Immature natural killer cell (primary cell): ENCODE measurements at regions not wholly inside any gene's neighbourhood (a gene's known extent, or its start where the extent isn't known, plus 50 kb on each side); places are given as distances from the start of the nearest gene placed in this dataset.

ENCODE experiments used
- DNase-seq, 3 donors: peaks; one replicate each; pipeline ENCODE4 v3.0.0; 2022; ENCODE audit warnings: mixed read lengths in 1 of 3
- H3K27ac Mint-ChIP-seq, 6 donors: one replicate each; pipeline ENCODE4 v1.8.0; 2020; ENCODE audit warnings: mixed read lengths in 6 of 6, mild to moderate bottlenecking in 5 of 6, inconsistent platforms in 4 of 6, moderate library complexity in 3 of 6
- H3K27me3 Mint-ChIP-seq, 3 donors: one replicate each; pipeline ENCODE4 v1.8.0; 2020 to 2021; ENCODE audit warnings: low read depth in 3 of 3, mild to moderate bottlenecking in 3 of 3, mixed read lengths in 3 of 3, moderate library complexity in 3 of 3, inconsistent platforms in 1 of 3
- H3K36me3 Mint-ChIP-seq, 3 donors: one replicate each; pipeline ENCODE4 v1.8.0; 2020; ENCODE audit warnings: mixed read lengths in 3 of 3, inconsistent platforms in 2 of 3, mild to moderate bottlenecking in 2 of 3
- H3K4me1 Mint-ChIP-seq, 2 donors: one replicate each; pipeline ENCODE4 v1.8.0; 2020; ENCODE audit warnings: inconsistent platforms in 2 of 2, mild to moderate bottlenecking in 2 of 2, mixed read lengths in 2 of 2, moderate library complexity in 1 of 2
- H3K4me3 Mint-ChIP-seq, 5 donors: one replicate each; pipeline ENCODE4 v1.8.0; 2020; ENCODE audit warnings: mild to moderate bottlenecking in 5 of 5, mixed read lengths in 5 of 5, inconsistent platforms in 3 of 5, moderate library complexity in 3 of 5
- H3K9me3 Mint-ChIP-seq, 6 donors: one replicate each; pipeline ENCODE4 v1.8.0; 2020; ENCODE audit warnings: mild to moderate bottlenecking in 6 of 6, mixed read lengths in 6 of 6, inconsistent platforms in 4 of 6, moderate library complexity in 3 of 6

- H3K27me3 Mint-ChIP-seq, result no peaks in the 10 kb centered on the region
- peaks cover 0 to 5% (median 1%) of the 10 kb centered on the region in 6 donors for H3K9me3 Mint-ChIP-seq
- DNase-seq, result no peak
- H3K4me3 Mint-ChIP-seq, result no peak overlapping the region
- H3K27ac Mint-ChIP-seq, result no peak overlapping the region
- H3K4me1 Mint-ChIP-seq, result no peaks in the 10 kb centered on the region
- no peaks in the 10 kb centered on the region for H3K36me3 Mint-ChIP-seq
These were observed 281.2 kb upstream of the JAG1 start for GRCh38 chr20:10954908-10955580.

- no peaks in the 10 kb centered on the region for H3K4me1 Mint-ChIP-seq
- peaks cover 0 to 15% (median 2%) of the 10 kb centered on the region in 6 donors for H3K9me3 Mint-ChIP-seq
- no peak overlapping the region for H3K27ac Mint-ChIP-seq
- H3K36me3 Mint-ChIP-seq, result no peaks in the 10 kb centered on the region
- no peak for DNase-seq
- no peak overlapping the region for H3K4me3 Mint-ChIP-seq
- no peaks in the 10 kb centered on the region for H3K27me3 Mint-ChIP-seq
These were observed 284.5 kb upstream of the JAG1 start for GRCh38 chr20:10958279-10958678.

GRCh38 chr20:10960416-10960815 is 286.6 kb upstream of the JAG1 start:
- Mint-ChIP-seq H3K9me3 (peaks cover 0 to 15% (median 2%) of the 10 kb centered on the region in 6 donors), H3K27me3 (no peaks in the 10 kb centered on the region), H3K27ac (no peak overlapping the region), H3K4me3 (no peak overlapping the region), H3K4me1 (no peaks in the 10 kb centered on the region), H3K36me3 (no peaks in the 10 kb centered on the region)
- DNase-seq, result no peak

- Mint-ChIP-seq H3K9me3 (peaks cover 0 to 14% (median 2%) of the 10 kb centered on the region in 6 donors), H3K4me3 (no peak overlapping the region), H3K27me3 (no peaks in the 10 kb centered on the region), H3K4me1 (no peaks in the 10 kb centered on the region), H3K36me3 (no peaks in the 10 kb centered on the region), H3K27ac (no peak overlapping the region)
- no peak for DNase-seq
These were observed 288.0 kb upstream of the JAG1 start for GRCh38 chr20:10961651-10962288.

GRCh38 chr20:10962937-10963336 is 289.1 kb upstream of the JAG1 start:
- no peak for DNase-seq
- Mint-ChIP-seq H3K9me3 (peaks cover 0 to 10% (median under 1%) of the 10 kb centered on the region in 6 donors), H3K4me1 (no peaks in the 10 kb centered on the region), H3K27ac (no peak overlapping the region), H3K36me3 (no peaks in the 10 kb centered on the region), H3K4me3 (no peak overlapping the region), H3K27me3 (no peaks in the 10 kb centered on the region)

GRCh38 chr20:10963717-10964266 is 290.0 kb upstream of the JAG1 start:
- Mint-ChIP-seq H3K4me1 (no peaks in the 10 kb centered on the region), H3K27me3 (no peaks in the 10 kb centered on the region), H3K9me3 (peaks cover 0 to 10% (median under 1%) of the 10 kb centered on the region in 6 donors), H3K36me3 (no peaks in the 10 kb centered on the region), H3K4me3 (no peak overlapping the region), H3K27ac (no peak overlapping the region)
- DNase-seq, result no peak

GRCh38 chr20:10965936-10966470 is 292.2 kb upstream of the JAG1 start:
- Mint-ChIP-seq H3K4me3 (no peak overlapping the region), H3K4me1 (no peaks in the 10 kb centered on the region), H3K27me3 (no peaks in the 10 kb centered on the region), H3K27ac (no peak overlapping the region), H3K36me3 (no peaks in the 10 kb centered on the region), H3K9me3 (peaks cover 0 to 7% (median 4%) of the 10 kb centered on the region in 6 donors)
- DNase-seq, result no peak

GRCh38 chr20:10970109-10970508 is 296.3 kb upstream of the JAG1 start:
- Mint-ChIP-seq H3K9me3 (peaks cover 0 to 10% (median 5%) of the 10 kb centered on the region in 6 donors), H3K27ac (no peak overlapping the region)

GRCh38 chr20:10971096-10971495 is 297.3 kb upstream of the JAG1 start:
- Mint-ChIP-seq H3K27ac (no peak overlapping the region), H3K36me3 (no peaks in the 10 kb centered on the region), H3K9me3 (peaks cover 0 to 10% (median 5%) of the 10 kb centered on the region in 6 donors), H3K4me3 (no peak overlapping the region), H3K27me3 (peaks cover 0 to 2% (median 0%) of the 10 kb centered on the region in 3 donors), H3K4me1 (no peaks in the 10 kb centered on the region)
- DNase-seq, result no peak

More at GRCh38 chr20:10970109-10970508, 296.3 kb upstream of the JAG1 start:
- no peaks in the 10 kb centered on the region for H3K36me3 Mint-ChIP-seq
- DNase-seq, result no peak
- peaks cover 0 to 2% (median 0%) of the 10 kb centered on the region in 3 donors for H3K27me3 Mint-ChIP-seq
- H3K4me3 Mint-ChIP-seq, result no peak overlapping the region
- no peaks in the 10 kb centered on the region for H3K4me1 Mint-ChIP-seq

- Mint-ChIP-seq H3K4me1 (no peaks in the 10 kb centered on the region), H3K27ac (no peak overlapping the region), H3K36me3 (no peaks in the 10 kb centered on the region), H3K4me3 (no peak overlapping the region), H3K27me3 (peaks cover 0 to 2% (median 0%) of the 10 kb centered on the region in 3 donors), H3K9me3 (peaks cover 0 to 10% (median 5%) of the 10 kb centered on the region in 6 donors)
- no peak for DNase-seq
These were observed 298.5 kb upstream of the JAG1 start for GRCh38 chr20:10972219-10972860.

GRCh38 chr20:10976051-10976450 is 302.3 kb upstream of the JAG1 start:
- Mint-ChIP-seq H3K27ac (no peak overlapping the region), H3K9me3 (peaks cover 0 to 5% (median 3%) of the 10 kb centered on the region in 6 donors), H3K4me1 (no peaks in the 10 kb centered on the region), H3K36me3 (no peaks in the 10 kb centered on the region), H3K27me3 (peaks cover 0 to 2% (median 2%) of the 10 kb centered on the region in 3 donors), H3K4me3 (no peak overlapping the region)
- DNase-seq, result no peak

GRCh38 chr20:10978019-10978702 is 304.4 kb upstream of the JAG1 start:
- Mint-ChIP-seq H3K9me3 (peaks cover 0 to 5% (median 1%) of the 10 kb centered on the region in 6 donors), H3K36me3 (no peaks in the 10 kb centered on the region), H3K4me3 (no peak overlapping the region), H3K27ac (no peak overlapping the region), H3K27me3 (peaks cover 0 to 2% (median 0%) of the 10 kb centered on the region in 3 donors), H3K4me1 (no peaks in the 10 kb centered on the region)
- DNase-seq, result no peak

GRCh38 chr20:10978713-10979112 is 304.9 kb upstream of the JAG1 start:
- Mint-ChIP-seq H3K9me3 (peaks cover 0 to 5% (median 1%) of the 10 kb centered on the region in 6 donors), H3K27ac (no peak overlapping the region), H3K36me3 (no peaks in the 10 kb centered on the region), H3K4me1 (no peaks in the 10 kb centered on the region), H3K4me3 (no peak overlapping the region), H3K27me3 (peaks cover 0 to 2% (median 0%) of the 10 kb centered on the region in 3 donors)
- DNase-seq, result no peak
